Body of pancreas (tissue), 4 donors: ENCODE measurements at regions not wholly inside any gene's neighbourhood (a gene's known extent, or its start where the extent isn't known, plus 50 kb on each side); places are given as distances from the start of the nearest gene placed in this dataset.

Source experiments
- ATAC-seq: fragments of 150-250 bp; one replicate; pipeline ENCODE4 v1.9.1; 2016
- DNase-seq, 4 donors: peaks; one replicate each; pipeline ENCODE4 v3.0.0-alpha.2; 2019
- H3K27ac ChIP-seq, 4 donors: fragments of 200-600 bp; sonication (generic); 1 replicate in 3 of 4; 2 replicates in 1 of 4; pipeline versions ENCODE4 v1.5.1 to v1.6.1; 2016 to 2019; ENCODE audit warnings: mild to moderate bottlenecking in 1 of 4, mixed read lengths in 1 of 4, moderate library complexity in 1 of 4
- H3K27me3 ChIP-seq, 2 donors: fragments of 200-600 bp; sonication (generic); one replicate each; pipeline ENCODE4 v1.6.0; 2016; ENCODE audit warnings: mild to moderate bottlenecking in 1 of 2
- H3K36me3 ChIP-seq, 2 donors: fragments of 200-600 bp; sonication (generic); replicated peaks in 1 of 2; 2 replicates each; pipeline ENCODE4 v1.5.1; 2016; ENCODE audit warnings: low read depth in 2 of 2; ENCODE audit not compliant: insufficient read depth in 1 of 2
- H3K4me1 ChIP-seq: fragments of 200-600 bp; sonication (generic); one replicate; pipeline ENCODE4 v1.6.0; 2016
- H3K4me3 ChIP-seq, 2 donors: fragments of 200-600 bp; sonication (generic); 1 replicate in 1 of 2; 2 replicates in 1 of 2; pipeline ENCODE4 v1.5.1; 2016 to 2019
- H3K9me3 ChIP-seq, 3 donors: fragments of 200-600 bp; sonication (generic); 1 replicate in 2 of 3; 2 replicates in 1 of 3; pipeline ENCODE4 v1.5.1; 2016
- CTCF ChIP-seq, 7 experiments: fragments of 450-650 bp in 4 of 7; fragments of 200-600 bp in 3 of 7; sonication (generic) in 3 of 7; IDR thresholded peaks; one replicate each; pipeline ENCODE4 v1.5.1; 2016 to 2019; ENCODE audit warnings: antibody characterized with exemption in 7 of 7
- POLR2A ChIP-seq, 3 donors: fragments of 450-650 bp; IDR thresholded peaks; one replicate each; pipeline ENCODE4 v1.6.1; 2016; ENCODE audit warnings: antibody characterized with exemption in 3 of 3, mild to moderate bottlenecking in 2 of 3
- WGBS, 2 donors: methylation state at CpG; one replicate each; pipeline ENCODE4 v1.1.5; 2017; 5-methylcytosine and 5-hydroxymethylcytosine counted together
- intact Hi-C: fragments of 100-400 bp; cut with DNase I; formaldehyde crosslinking; loops from one replicate; pipeline ENCODE4 v1.15.1; 2023

- H3K27me3 ChIP-seq, result no peaks in the 10 kb centered on the region
- intact Hi-C loops, result no loop called here
- no peak for DNase-seq
- no peak overlapping the region for H3K4me3 ChIP-seq
- peaks cover 8% of the 10 kb centered on the region for H3K4me1 ChIP-seq
- no peak overlapping the region for H3K27ac ChIP-seq
- no peaks in the 10 kb centered on the region for H3K36me3 ChIP-seq
- WGBS, 2 donors, result 72 to 76% methylated on average over 6 of the region's 6 CpGs
- no peak for ATAC-seq
- TF ChIP-seq POLR2A (IDR thresholded peaks at IDR 0.05) (no peak), CTCF (IDR thresholded peaks at IDR 0.05) (no peak)
- H3K9me3 ChIP-seq, result no peaks in the 10 kb centered on the region
Observed at GRCh38 chr12:93136253-93137055, 207.4 kb upstream of the EEA1 start.

- no peaks in the 10 kb centered on the region for H3K27me3 ChIP-seq
- no peak overlapping the region for H3K4me3 ChIP-seq
- peak in 1 of 4 donors; percentile 26 for DNase-seq
- ATAC-seq, result peak; percentile 42
- no peaks in the 10 kb centered on the region for H3K36me3 ChIP-seq
- TF ChIP-seq POLR2A (IDR thresholded peaks at IDR 0.05), result no peak
- TF ChIP-seq CTCF (IDR thresholded peaks at IDR 0.05), result no peak
- intact Hi-C loops, result no loop called here
- H3K27ac ChIP-seq, result peak overlapping the region in 1 of 4 donors; percentile 41
- WGBS, 2 donors, result 74 to 79% methylated on average over 6 of the region's 6 CpGs
- peaks cover 8% of the 10 kb centered on the region for H3K4me1 ChIP-seq
- H3K9me3 ChIP-seq, result no peaks in the 10 kb centered on the region
Observed at GRCh38 chr12:93137656-93138612, 208.8 kb upstream of the EEA1 start.

- ATAC-seq, result no peak
- TF ChIP-seq CTCF (IDR thresholded peaks at IDR 0.05), result no peak
- no peak for TF ChIP-seq POLR2A (IDR thresholded peaks at IDR 0.05)
- intact Hi-C loops, result no loop called here
Observed at GRCh38 chr12:93139028-93139665, 210.1 kb upstream of the EEA1 start.

GRCh38 chr12:93140325-93140724, 211.2 kb upstream of the EEA1 start:
- no peaks in the 10 kb centered on the region for H3K9me3 ChIP-seq
- TF ChIP-seq POLR2A (IDR thresholded peaks at IDR 0.05) (no peak), CTCF (IDR thresholded peaks at IDR 0.05) (no peak)
- intact Hi-C loops, result no loop called here
- ATAC-seq (no peak), DNase-seq (no peak)
- peaks cover 1% of the 10 kb centered on the region for H3K4me1 ChIP-seq
- H3K27ac ChIP-seq, result no peak overlapping the region
- no peak overlapping the region for H3K4me3 ChIP-seq
- no peaks in the 10 kb centered on the region for H3K27me3 ChIP-seq
- 70 to 94% methylated on average over 1 of the region's 1 CpG for WGBS, 2 donors
- H3K36me3 ChIP-seq, result no peaks in the 10 kb centered on the region

More at GRCh38 chr12:93139028-93139665, 210.1 kb upstream of the EEA1 start:
- no peak overlapping the region for H3K4me3 ChIP-seq
- DNase-seq, result no peak
- no peaks in the 10 kb centered on the region for H3K36me3 ChIP-seq
- H3K27ac ChIP-seq, result peak overlapping the region in 2 of 4 donors; percentile 41 to 43
- no peaks in the 10 kb centered on the region for H3K27me3 ChIP-seq
- peaks cover 8% of the 10 kb centered on the region for H3K4me1 ChIP-seq
- H3K9me3 ChIP-seq, result no peaks in the 10 kb centered on the region
- WGBS, 2 donors, result 31 to 56% methylated on average over 1 of the region's 1 CpG
